GM18951 (cell line): ENCODE measurements at regions not wholly inside any gene's neighbourhood (a gene's known extent, or its start where the extent isn't known, plus 50 kb on each side); places are given as distances from the start of the nearest gene placed in this dataset.

ENCODE experiments used
- POLR2A ChIP-seq: IDR thresholded peaks from 4 replicates; pipeline ENCODE4 v1.6.1; 2011; ENCODE audit warnings: mild to moderate bottlenecking; ENCODE audit not compliant: insufficient read length, insufficient read depth; ENCODE audit errors: extremely low read depth
- in situ Hi-C: fragments of 300-500 bp; cut with MboI; formaldehyde crosslinking; loops from one replicate; pipeline ENCODE4 v1.12.0; 2022; ENCODE audit warnings: low sequenced_read_pairs, mixed read lengths, inconsistent platforms; ENCODE audit not compliant: unreplicated experiment

DNA sequence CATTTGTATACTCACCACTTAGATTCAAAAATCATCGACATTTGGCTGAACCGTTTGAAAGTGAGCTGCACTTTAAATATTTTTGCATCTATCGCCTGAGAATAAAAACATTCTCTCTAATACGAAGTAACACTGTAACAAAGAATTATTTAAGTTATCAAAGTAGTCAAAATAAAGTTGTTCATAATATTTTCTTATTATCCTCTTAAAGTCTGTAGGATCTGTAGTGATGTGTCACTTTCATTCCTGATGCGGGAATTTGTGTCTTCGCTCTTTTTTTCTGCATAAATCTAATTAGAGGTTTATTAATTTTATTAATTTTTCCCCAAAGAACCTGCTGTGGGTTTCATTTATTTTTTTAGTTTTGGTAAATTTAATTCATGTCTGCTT is 74.8 kb downstream of the ETS2 start:
- no peak for TF ChIP-seq POLR2A
- in situ Hi-C loops: no loop called here

DNA sequence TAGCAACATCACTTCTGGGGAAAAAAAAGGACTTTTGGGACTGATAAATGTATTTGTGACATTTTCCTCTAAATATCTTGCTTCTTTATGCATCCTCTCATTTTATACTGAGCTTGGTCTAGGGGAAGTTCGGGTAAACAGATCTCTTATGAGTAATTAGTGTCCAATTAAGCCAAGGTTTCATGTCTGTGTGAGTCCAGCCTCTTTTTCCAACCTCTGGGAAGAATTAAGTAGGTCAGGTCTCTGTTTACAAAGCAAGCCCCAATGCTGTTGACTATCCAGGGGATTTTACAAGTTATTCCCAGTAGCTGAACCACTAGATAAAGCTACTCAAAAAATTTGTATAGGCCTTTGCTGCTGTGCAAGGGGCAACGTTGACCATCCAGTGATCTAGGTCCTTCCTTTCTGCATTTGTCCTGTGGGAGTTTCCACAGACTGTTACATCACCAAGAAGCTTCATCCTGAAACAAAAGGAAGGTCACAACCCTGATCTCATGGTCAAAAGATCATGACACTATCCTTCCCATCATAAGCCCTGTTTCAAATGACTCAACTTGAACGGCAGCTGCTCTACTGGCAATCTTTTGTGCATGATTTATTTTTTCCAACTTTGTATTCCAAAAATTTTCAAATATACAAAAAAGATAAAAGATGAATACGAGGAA is 74.3 kb downstream of the ETS2 start:
- no peak for TF ChIP-seq POLR2A
- in situ Hi-C loops: no loop called here

DNA sequence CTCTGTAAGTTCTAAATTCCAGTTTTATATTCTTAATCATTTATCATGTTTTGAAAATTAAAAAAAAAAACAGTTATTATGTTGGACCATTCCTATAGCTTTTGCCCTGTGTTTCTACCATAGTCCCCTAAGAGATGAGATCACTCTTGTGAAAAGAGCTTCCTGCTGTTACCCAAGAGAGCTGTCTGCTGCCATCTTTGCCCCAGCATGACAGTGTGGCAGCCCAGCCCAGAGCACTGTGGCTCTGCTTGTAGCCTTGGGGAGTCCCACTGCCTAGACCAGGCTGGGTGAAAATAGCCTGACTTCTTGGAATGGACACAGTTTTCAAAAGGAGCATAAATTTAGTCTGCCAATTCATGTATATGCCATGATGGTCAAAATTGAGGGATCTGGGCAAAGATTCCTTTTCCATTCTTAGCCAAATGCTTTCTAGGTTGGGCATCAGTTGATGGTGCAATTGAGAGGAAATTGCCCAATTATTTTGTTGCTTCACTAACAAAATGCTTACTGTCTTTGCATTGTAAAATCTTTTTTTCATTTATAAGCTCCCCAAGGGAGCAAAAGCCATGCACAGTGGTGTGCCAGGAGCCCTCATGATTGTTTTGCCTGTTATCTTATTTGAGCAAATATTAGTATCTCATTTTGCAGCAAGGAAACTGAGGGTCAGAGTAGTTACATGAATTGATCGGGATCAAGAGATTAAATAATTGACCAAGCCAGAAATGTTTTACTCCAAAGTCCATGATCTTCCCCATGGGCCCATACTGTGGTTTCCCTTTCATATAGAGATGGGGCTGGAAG is 72.8 kb downstream of the ETS2 start:
- no peak for TF ChIP-seq POLR2A
- in situ Hi-C loops: no loop called here

DNA sequence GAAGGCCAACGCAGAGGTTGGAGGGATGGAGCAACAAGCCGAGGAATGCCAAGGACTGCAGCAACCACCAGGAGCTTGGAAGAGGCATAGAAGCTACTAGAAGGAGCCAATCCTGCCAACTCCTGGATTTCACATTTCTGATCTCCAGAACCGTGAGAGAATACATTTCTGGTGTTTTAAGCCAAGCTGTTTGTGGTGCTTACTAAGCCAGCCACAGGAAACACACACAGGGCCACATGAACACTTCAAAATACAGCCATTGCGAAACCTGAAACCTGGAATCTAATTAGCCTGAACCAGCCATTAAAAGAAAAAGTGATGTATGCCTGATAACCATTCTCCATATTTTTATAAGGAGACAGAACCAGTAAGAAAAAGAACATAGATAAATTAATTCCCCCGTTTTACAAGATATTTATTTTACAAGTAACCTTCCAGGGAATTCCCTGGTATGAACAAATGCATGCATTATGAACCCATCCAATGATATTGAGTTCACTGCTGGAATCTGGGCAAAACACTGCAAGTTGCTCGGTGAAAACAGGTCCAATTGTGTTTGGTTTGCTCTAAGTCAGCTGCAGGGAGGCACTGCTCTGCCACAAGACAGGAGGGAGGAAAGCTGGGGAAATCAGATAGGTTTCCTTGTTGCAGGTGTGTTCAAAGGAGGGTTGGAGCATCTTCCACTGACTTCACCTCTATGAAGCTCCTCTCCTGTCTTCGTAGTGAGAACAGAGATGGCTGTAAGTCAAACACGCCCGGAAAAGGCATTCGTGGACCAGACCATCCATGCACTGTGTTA is 70.2 kb downstream of the ETS2 start:
- no peak for TF ChIP-seq POLR2A
- in situ Hi-C loops: no loop called here
